Right lobe of liver (tissue), 6 donors: ENCODE measurements at regions not wholly inside any gene's neighbourhood (a gene's known extent, or its start where the extent isn't known, plus 50 kb on each side); places are given as distances from the start of the nearest gene placed in this dataset.

Source experiments
- ATAC-seq, 4 donors: fragments of 200-7000 bp; cut with Tn5 transposase; one replicate each; pipeline ENCODE4 v1.9.1; 2020; ENCODE audit warnings: mild to moderate bottlenecking in 4 of 4, moderate library complexity in 4 of 4
- DNase-seq, 3 donors: peaks; one replicate each; pipeline ENCODE4 v3.0.0-alpha.2; 2020
- H3K27ac ChIP-seq, 3 donors: fragments of 200-600 bp; one replicate each; pipeline ENCODE4 v1.8.0; 2022
- H3K27me3 ChIP-seq, 2 donors: fragments of 200-600 bp; one replicate each; pipeline ENCODE4 v1.8.0; 2022
- H3K36me3 ChIP-seq, 4 donors: fragments of 200-600 bp; sonication (generic) in 1 of 4; one replicate each; pipeline versions ENCODE4 v1.5.1 to v1.8.0; 2017 to 2022; ENCODE audit warnings: control low read depth in 1 of 4
- H3K4me1 ChIP-seq, 4 donors: fragments of 200-600 bp; sonication (generic) in 1 of 4; one replicate each; pipeline versions ENCODE4 v1.5.1 to v1.8.0; 2017 to 2022; ENCODE audit warnings: control low read depth in 1 of 4
- H3K4me3 ChIP-seq, 3 donors: fragments of 200-600 bp; one replicate each; pipeline ENCODE4 v1.8.0; 2022
- H3K9me3 ChIP-seq, 4 donors: fragments of 200-600 bp; sonication (generic) in 1 of 4; one replicate each; pipeline versions ENCODE4 v1.5.1 to v1.8.0; 2017 to 2022; ENCODE audit warnings: control low read depth in 1 of 4
- POLR2A ChIP-seq: fragments of 450-650 bp; IDR thresholded peaks from one replicate; pipeline ENCODE4 v1.6.1; 2017; ENCODE audit warnings: antibody characterized with exemption, mild to moderate bottlenecking
- WGBS: methylation state at CpG from one replicate; pipeline ENCODE4 v1.1.6; 2018; ENCODE audit warnings: low coverage, low lambda C conversion rate; ENCODE audit not compliant: insufficient coverage; ENCODE audit errors: missing lambda C conversion rate; 5-methylcytosine and 5-hydroxymethylcytosine counted together
- intact Hi-C, 2 donors: fragments of 100-400 bp; cut with DNase I; formaldehyde crosslinking; loops; one replicate each; pipeline versions ENCODE4 v1.11.2 to v1.14.1; 2022
- TF ChIP-seq, protein P1 (sequence below), 4 donors: fragments of 200-600 bp in 3 of 4; fragments of 450-650 bp in 1 of 4; IDR thresholded peaks; one replicate each; pipeline versions ENCODE4 v1.5.1 to v1.8.0; 2016 to 2022; ENCODE audit warnings: antibody characterized with exemption in 4 of 4, mild to moderate bottlenecking in 2 of 4
- donor health status: DM: no; HTN: yes; CAD: no.
- donor health status: DM: no; HTN: no; CAD: no.
- donor health status: DM: no; HTN: no; CAD: no.
- donor health status: DM: no; HTN: yes; CAD: no.
- donor health status: DM: no; HTN: yes; CAD: no.

DNA sequence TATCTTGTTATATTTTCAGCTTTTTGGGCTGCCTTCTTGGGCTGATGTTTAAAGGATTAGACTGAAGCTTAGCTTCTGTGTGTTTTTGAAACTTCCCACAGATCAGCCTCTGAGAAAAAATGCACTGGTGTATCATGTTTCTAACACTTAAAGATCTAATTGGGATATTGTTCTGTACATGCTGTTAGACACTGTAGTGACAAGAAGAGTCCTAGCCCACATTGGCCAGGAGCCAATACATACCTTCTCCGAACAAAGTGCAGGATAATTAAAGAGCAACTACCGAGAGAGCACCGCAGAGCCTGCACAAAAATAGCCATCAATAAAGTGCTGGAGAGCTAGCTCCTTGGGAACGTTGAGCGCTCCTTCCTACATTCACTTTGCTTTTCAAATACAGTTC, 289.4 kb upstream of the SP8 start:
- H3K27me3 ChIP-seq: no peaks in the 10 kb centered on the region
- H3K4me1 ChIP-seq: no peaks in the 10 kb centered on the region
- WGBS: 21% methylated on average over 5 of the region's 5 CpGs
- H3K4me3 ChIP-seq: no peak overlapping the region
- no peak overlapping the region for H3K27ac ChIP-seq
- no peak for ATAC-seq
- H3K36me3 ChIP-seq: no peaks in the 10 kb centered on the region
- H3K9me3 ChIP-seq: no peaks in the 10 kb centered on the region
- intact Hi-C loops: no loop called here
- no peak for TF ChIP-seq POLR2A
- TF ChIP-seq, protein P1, sequence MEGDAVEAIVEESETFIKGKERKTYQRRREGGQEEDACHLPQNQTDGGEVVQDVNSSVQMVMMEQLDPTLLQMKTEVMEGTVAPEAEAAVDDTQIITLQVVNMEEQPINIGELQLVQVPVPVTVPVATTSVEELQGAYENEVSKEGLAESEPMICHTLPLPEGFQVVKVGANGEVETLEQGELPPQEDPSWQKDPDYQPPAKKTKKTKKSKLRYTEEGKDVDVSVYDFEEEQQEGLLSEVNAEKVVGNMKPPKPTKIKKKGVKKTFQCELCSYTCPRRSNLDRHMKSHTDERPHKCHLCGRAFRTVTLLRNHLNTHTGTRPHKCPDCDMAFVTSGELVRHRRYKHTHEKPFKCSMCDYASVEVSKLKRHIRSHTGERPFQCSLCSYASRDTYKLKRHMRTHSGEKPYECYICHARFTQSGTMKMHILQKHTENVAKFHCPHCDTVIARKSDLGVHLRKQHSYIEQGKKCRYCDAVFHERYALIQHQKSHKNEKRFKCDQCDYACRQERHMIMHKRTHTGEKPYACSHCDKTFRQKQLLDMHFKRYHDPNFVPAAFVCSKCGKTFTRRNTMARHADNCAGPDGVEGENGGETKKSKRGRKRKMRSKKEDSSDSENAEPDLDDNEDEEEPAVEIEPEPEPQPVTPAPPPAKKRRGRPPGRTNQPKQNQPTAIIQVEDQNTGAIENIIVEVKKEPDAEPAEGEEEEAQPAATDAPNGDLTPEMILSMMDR (IDR thresholded peaks at IDR 0.05): no peak
- no peak for DNase-seq

DNA sequence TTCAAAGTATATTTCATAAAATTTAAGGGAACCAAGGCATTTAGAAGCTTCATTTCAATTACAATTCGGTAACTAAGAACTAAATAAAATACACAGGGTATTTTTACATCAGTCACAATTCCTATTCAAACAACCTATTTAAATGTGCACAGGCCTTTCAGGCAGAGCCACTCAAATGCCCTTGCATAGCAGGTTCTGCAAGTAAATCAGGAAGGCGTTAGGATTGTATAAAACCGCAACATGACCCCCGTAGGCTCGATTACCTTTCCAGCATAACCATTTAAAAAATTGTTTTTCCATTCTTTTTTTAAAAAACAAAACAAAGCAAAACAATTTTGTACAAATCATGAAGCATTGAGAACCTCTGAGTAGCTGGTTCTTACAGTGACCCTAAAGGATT, 289.9 kb upstream of the SP8 start:
- no peaks in the 10 kb centered on the region for H3K36me3 ChIP-seq
- no peak for TF ChIP-seq POLR2A
- TF ChIP-seq, protein P1 (IDR thresholded peaks at IDR 0.05): no peak
- H3K4me1 ChIP-seq: no peaks in the 10 kb centered on the region
- DNase-seq (no peak), ATAC-seq (no peak)
- no peaks in the 10 kb centered on the region for H3K9me3 ChIP-seq
- 60% methylated on average over 5 of the region's 5 CpGs for WGBS
- H3K27ac ChIP-seq: no peak overlapping the region
- no peak overlapping the region for H3K4me3 ChIP-seq
- intact Hi-C loops: no loop called here
- H3K27me3 ChIP-seq: no peaks in the 10 kb centered on the region

DNA sequence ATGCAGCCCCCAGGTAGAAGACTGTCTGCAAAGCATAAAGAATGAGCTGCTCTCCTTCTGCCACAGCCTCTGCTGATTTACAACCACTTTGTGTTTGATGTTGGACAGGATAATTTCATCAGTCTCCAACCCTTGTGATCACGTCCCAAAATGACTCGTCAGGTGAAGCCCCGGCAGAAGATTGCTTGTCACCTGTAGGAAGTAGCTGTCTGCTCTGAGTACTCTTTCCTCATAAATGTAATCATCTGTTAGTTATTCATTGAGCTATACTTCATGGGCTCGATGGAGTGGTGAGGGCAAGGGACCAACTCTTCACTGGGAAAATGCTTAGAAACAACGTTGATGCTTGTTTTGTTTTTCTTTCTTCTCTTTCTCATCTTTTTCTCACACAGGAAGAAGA, 290.9 kb upstream of the SP8 start:
- DNase-seq (no peak), ATAC-seq (no peak)
- 76% methylated on average over 5 of the region's 5 CpGs for WGBS
- no peaks in the 10 kb centered on the region for H3K36me3 ChIP-seq
- no peaks in the 10 kb centered on the region for H3K9me3 ChIP-seq
- TF ChIP-seq POLR2A: no peak
- TF ChIP-seq, protein P1 (IDR thresholded peaks at IDR 0.05): no peak
- intact Hi-C loops: no loop called here
- no peak overlapping the region for H3K27ac ChIP-seq
- H3K4me1 ChIP-seq: no peaks in the 10 kb centered on the region
- no peaks in the 10 kb centered on the region for H3K27me3 ChIP-seq
- H3K4me3 ChIP-seq: no peak overlapping the region

DNA sequence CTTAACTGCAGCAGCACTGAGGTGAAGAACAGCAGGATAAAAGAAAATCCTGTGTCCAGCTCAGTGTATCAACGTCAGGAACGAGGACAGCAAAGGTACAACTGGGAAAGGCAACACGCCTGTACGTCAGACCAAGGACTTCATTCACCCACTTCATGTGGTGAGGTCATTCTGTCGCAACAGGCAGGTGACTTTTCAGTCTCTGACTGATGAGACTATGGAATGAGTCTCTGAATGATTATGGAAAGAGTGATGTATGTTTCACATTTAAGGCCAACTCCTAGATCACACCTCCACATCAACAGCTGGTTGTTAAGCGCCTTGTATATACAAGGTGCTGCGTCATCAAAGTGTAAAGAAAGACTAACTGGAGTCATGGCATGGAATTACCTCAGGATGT, 297.6 kb upstream of the SP8 start:
- Histone ChIP-seq H3K27me3 (no peaks in the 10 kb centered on the region), H3K27ac (no peak overlapping the region), H3K4me1 (no peaks in the 10 kb centered on the region), H3K9me3 (no peaks in the 10 kb centered on the region), H3K4me3 (no peak overlapping the region), H3K36me3 (no peaks in the 10 kb centered on the region)
- no peak for DNase-seq
- ATAC-seq: no peak
- WGBS: 68% methylated on average over 7 of the region's 7 CpGs
- intact Hi-C loops: no loop called here
- TF ChIP-seq, protein P1 (IDR thresholded peaks at IDR 0.05): no peak
- no peak for TF ChIP-seq POLR2A

DNA sequence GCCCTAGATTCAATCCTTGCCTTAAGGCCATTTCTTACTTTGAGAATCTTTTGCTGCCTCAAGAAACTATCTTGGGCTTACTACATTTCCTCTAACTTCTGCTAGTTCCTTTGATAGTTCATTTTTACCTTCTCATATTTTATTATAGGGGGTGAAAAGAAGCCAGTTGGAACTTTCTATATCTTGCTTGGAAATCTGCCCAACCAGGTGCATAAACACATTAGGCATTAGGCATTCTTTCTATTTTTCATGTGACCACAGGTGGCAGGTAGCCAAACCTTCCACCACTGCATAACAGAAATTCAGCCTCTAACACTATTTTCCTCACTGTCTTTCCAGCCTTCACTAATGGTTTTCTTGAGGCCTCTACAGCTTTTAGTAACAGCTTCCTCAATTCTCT, 300.0 kb upstream of the SP8 start:
- H3K27ac ChIP-seq: no peak overlapping the region
- H3K27me3 ChIP-seq: no peaks in the 10 kb centered on the region
- ATAC-seq: no peak
- H3K4me1 ChIP-seq: no peaks in the 10 kb centered on the region
- no peaks in the 10 kb centered on the region for H3K9me3 ChIP-seq
- no peak for DNase-seq
- H3K36me3 ChIP-seq: no peaks in the 10 kb centered on the region
- H3K4me3 ChIP-seq: no peak overlapping the region
- no peak for TF ChIP-seq POLR2A
- TF ChIP-seq, protein P1 (IDR thresholded peaks at IDR 0.05): no peak
- intact Hi-C loops: no loop called here
